ENCODE measurements at regions not wholly inside any gene's neighbourhood (a gene's known extent, or its start where the extent isn't known, plus 50 kb on each side); places are given as distances from the start of the nearest gene placed in this dataset.

- TF ChIP-seq, protein P1, sequence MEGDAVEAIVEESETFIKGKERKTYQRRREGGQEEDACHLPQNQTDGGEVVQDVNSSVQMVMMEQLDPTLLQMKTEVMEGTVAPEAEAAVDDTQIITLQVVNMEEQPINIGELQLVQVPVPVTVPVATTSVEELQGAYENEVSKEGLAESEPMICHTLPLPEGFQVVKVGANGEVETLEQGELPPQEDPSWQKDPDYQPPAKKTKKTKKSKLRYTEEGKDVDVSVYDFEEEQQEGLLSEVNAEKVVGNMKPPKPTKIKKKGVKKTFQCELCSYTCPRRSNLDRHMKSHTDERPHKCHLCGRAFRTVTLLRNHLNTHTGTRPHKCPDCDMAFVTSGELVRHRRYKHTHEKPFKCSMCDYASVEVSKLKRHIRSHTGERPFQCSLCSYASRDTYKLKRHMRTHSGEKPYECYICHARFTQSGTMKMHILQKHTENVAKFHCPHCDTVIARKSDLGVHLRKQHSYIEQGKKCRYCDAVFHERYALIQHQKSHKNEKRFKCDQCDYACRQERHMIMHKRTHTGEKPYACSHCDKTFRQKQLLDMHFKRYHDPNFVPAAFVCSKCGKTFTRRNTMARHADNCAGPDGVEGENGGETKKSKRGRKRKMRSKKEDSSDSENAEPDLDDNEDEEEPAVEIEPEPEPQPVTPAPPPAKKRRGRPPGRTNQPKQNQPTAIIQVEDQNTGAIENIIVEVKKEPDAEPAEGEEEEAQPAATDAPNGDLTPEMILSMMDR (conservative IDR thresholded peaks at IDR 0.05) = no peak
- no peak for TF ChIP-seq EZH2 (IDR thresholded peaks at IDR 0.05; ENCODE audit: low read depth)
Measured at GRCh38 chr2:56682397-56682760, 498.6 kb downstream of the CCDC85A start.

All from PC-9 (cell line).